GM10248 (cell line): ENCODE measurements at regions not wholly inside any gene's neighbourhood (a gene's known extent, or its start where the extent isn't known, plus 50 kb on each side); places are given as distances from the start of the nearest gene placed in this dataset.
"Not testable (repeated sequence)": the region's sequence is repeated elsewhere in the genome, so short reads cannot be mapped to it uniquely, and the experiment has no call there.

ENCODE experiments used
- CTCF ChIA-PET: fragments of 300-600 bp; sonication (Branson Sonifier 250); formaldehyde crosslinking; extraction: SDS; loops from one replicate; lab custom pipeline; 2021; ENCODE audit warnings: antibody characterized with exemption; lab: Yijun Ruan, JAX
- POLR2A ChIA-PET: fragments of 350-650 bp; sonication (Branson Sonifier 250); formaldehyde crosslinking; extraction: SDS; loops from one replicate; lab custom pipeline; 2020; ENCODE audit warnings: antibody characterized with exemption; lab: Yijun Ruan, JAX
- DNase-seq: peaks from one replicate; pipeline ENCODE4 v3.0.0; 2012; ENCODE audit errors: extremely low spot score
- CTCF ChIP-seq: IDR thresholded peaks from 2 replicates; pipeline ENCODE4 v1.5.1; 2012; ENCODE audit warnings: mild to moderate bottlenecking, low read depth; ENCODE audit errors: extremely low read depth, missing control alignments, control extremely low read depth

- DNase-seq, result no peak
- ChIA-PET CTCF (interaction anchor here (0.8 to 3.7 kb wide), 9 partner anchors 11 to 358 kb away, joined by 3 to 13 read pairs (median 3); no protein-coding TSS in a partner anchor), POLR2A (no interaction called here)
- no peak for TF ChIP-seq CTCF
These were observed 114.3 kb upstream of the EPB41L4A start for GRCh38 chr5:112533362-112533761.

DNA sequence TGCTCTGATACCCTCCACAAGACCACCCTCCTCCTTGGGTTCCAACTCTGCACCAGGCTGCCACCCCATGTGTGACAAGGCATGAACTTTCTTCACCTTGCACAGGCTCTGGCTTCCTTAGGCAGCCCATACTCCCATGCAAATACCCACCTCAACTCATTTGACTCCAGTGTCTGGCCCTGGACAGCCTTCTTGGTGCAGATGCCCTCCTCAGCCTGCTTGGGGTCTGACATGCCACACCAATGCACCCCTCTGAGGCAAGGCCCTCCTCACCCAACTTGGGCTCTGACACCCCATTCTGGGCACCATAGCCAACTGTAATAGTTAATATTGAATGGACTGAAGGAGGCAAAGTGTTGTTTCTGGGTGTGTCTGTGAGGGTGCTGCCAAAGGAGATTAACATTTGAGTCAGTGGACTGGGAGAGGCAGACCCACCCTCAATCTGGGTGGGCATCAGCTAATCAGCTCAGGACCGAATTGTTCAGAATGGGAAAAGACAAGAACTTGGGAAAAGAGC is 115.0 kb upstream of the EPB41L4A start:
- TF ChIP-seq CTCF, result no peak
- CTCF ChIA-PET, result interaction anchor here (1.1 to 3.7 kb wide), 3 partner anchors 12 to 224 kb away, joined by 3 to 12 read pairs (median 3); no protein-coding TSS in a partner anchor
- POLR2A ChIA-PET, result no interaction called here
- DNase-seq, result no peak

- ChIA-PET POLR2A (no interaction called here), CTCF (interaction anchor here (1.2 kb wide), 1 partner anchor 12 kb away, joined by 3 read pairs; no protein-coding TSS in a partner anchor)
- no peak for DNase-seq
- no peak for TF ChIP-seq CTCF
These were observed 115.7 kb upstream of the EPB41L4A start for GRCh38 chr5:112534611-112535255.

DNA sequence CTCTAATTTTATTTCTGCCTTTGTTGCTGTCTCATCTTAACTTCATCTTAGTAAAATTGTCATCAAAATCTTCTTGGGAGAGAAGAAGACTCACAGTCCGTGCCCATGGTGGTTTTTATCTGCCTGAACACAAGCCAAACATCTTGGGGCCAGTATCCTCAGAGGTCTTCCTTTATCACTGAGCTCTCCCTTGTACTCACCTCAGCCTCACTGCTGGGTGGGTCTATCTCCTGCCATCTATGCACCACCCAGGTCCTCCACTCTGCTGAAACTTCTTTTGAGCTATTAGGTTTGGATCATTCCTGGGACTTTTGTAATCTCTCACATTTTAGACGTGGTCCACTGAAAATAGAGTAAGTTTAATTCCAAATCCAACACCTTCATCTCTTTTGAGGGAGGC is 116.3 kb upstream of the EPB41L4A start:
- ChIA-PET CTCF (no interaction called here), POLR2A (no interaction called here)
- TF ChIP-seq CTCF, result no peak
- DNase-seq, result no peak

DNA sequence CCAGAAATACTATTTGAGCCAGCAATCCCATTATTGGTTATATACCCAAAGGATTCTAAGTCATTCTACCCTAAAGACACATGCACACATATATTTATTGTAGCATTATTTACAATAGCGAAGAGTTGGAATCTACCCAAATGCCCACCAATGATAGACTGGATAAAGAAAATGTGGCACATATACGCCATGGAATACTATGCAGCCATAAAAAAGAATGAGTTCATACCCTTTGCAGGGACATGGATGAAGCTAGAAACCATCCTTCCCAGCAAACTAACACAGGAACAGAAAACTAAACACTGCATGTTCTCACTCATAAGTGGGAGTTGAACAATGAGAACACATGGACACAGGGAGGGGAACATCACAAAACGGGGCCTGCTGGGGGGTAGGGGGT is 125.5 kb upstream of the EPB41L4A start:
- POLR2A ChIA-PET, result not testable (repeated sequence)
- CTCF ChIA-PET, result interaction anchor here (1.1 to 3.3 kb wide), 4 partner anchors 10 to 213 kb away, joined by 4 to 13 read pairs (median 7); no protein-coding TSS in a partner anchor

DNA sequence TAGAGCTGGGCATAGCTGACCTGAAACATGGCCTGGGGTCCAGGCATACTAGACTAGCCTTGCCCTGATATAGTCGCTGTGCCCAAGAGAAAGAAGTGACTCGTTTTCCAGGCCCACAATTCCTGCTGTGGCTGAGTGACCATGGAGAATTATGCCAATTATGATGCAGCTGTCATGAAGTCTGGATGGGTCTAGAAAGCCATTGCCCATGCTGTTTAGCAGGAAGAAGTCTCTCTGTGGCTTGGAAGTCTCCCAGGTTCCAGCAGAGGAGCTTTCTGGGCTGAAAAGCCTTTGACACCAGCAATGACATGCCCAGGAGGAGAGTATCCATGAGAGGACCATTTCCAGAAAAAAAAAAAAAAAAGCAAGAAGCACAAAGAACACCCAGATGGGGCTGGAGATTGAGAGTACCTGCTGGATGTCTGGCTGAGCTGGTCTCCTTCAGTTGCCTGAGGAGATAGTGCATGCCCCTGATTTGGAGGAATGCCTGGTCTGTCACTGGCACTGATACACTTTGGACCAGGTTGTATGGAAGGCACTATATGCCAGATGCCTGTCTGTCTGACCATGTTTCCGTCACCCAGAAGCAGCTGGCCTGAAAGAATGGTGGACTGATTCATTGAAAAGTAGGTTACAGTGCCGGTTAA is 128.0 kb upstream of the EPB41L4A start:
- ChIA-PET POLR2A (no interaction called here), CTCF (interaction anchor here (1.0 to 8.8 kb wide), 5 partner anchors 8 to 210 kb away, joined by 3 to 131 read pairs (median 6); no protein-coding TSS in a partner anchor)
- no peak for TF ChIP-seq CTCF
- no peak for DNase-seq

More for the DNA sequence above, 125.5 kb upstream of the EPB41L4A start:
- not testable (repeated sequence) for DNase-seq
